Panc1 (cell line): ENCODE measurements at regions not wholly inside any gene's neighbourhood (a gene's known extent, or its start where the extent isn't known, plus 50 kb on each side); places are given as distances from the start of the nearest gene placed in this dataset.

Experiments
- ATAC-seq: fragments of 200-7000 bp; cut with Tn5 transposase; 2 replicates; pipeline ENCODE4 v1.9.1; 2020; ENCODE audit warnings: mild to moderate bottlenecking, moderate library complexity
- BruUV-seq: library from RNA; stranded (reverse); fragments of 400-500 nt; replicated peaks from 2 replicates; lab custom pipeline; 2021; lab: Mats Ljungman, UMichigan
- CTCF ChIA-PET: fragments of 300-600 bp; sonication (Branson Sonifier 250); formaldehyde crosslinking; loops from one replicate; lab custom pipeline; 2022; ENCODE audit warnings: antibody characterized with exemption; lab: Charles Lee
- POLR2A ChIA-PET: fragments of 300-600 bp; sonication (Branson Sonifier 250); formaldehyde crosslinking; loops from one replicate; lab custom pipeline; 2022; ENCODE audit warnings: antibody characterized with exemption; lab: Charles Lee
- DNase-seq: peaks from one replicate; pipeline ENCODE4 v3.0.0-alpha.2; 2010; ENCODE audit warnings: low read depth, low spot score
- H3K27ac ChIP-seq: 2 replicates; pipeline ENCODE4 v1.5.1; 2011; ENCODE audit warnings: mild to moderate bottlenecking, low read length, inconsistent platforms
- H3K27me3 ChIP-seq: fragments of 200-500 bp; sonication (Bioruptor generic); 2 replicates; pipeline ENCODE4 v1.6.0; 2014; ENCODE audit warnings: low read length, inconsistent platforms; ENCODE audit not compliant: control insufficient read depth, insufficient read depth
- H3K36me3 ChIP-seq: fragments of 200-500 bp; sonication (Bioruptor generic); 2 replicates; pipeline ENCODE4 v1.5.1; 2014; ENCODE audit warnings: inconsistent platforms, mild to moderate bottlenecking, low read length, moderate library complexity; ENCODE audit not compliant: control insufficient read depth, insufficient read depth
- H3K4me1 ChIP-seq: 2 replicates; pipeline ENCODE4 v1.5.1; 2011; ENCODE audit warnings: inconsistent platforms, mild to moderate bottlenecking, low read length, moderate library complexity; ENCODE audit not compliant: control insufficient read depth, insufficient read depth
- H3K4me3 ChIP-seq, 2 experiments: 2 replicates each; pipeline ENCODE4 v1.5.1; 2011 to 2012; ENCODE audit warnings: low read depth in 2 of 2, low read length in 2 of 2, mild to moderate bottlenecking in 2 of 2, inconsistent platforms in 1 of 2, moderate library complexity in 1 of 2
- H3K9me3 ChIP-seq: fragments of 200-500 bp; sonication (Bioruptor generic); 2 replicates; pipeline ENCODE4 v1.5.1; 2014; ENCODE audit warnings: low read depth, mild to moderate bottlenecking, inconsistent platforms, low read length, moderate library complexity; ENCODE audit not compliant: control insufficient read depth, insufficient read depth
- CTCF ChIP-seq: fragments of 450-650 bp; IDR thresholded peaks from 2 replicates; pipeline ENCODE4 v1.5.1; 2017; ENCODE audit warnings: mild to moderate bottlenecking
- POLR2AphosphoS5 ChIP-seq: IDR thresholded peaks from 2 replicates; pipeline ENCODE4 v1.6.1; 2012; ENCODE audit warnings: mild to moderate bottlenecking, low read depth, low read length, moderate library complexity
- SIN3A ChIP-seq: IDR thresholded peaks from 2 replicates; pipeline ENCODE4 v1.6.1; 2012; ENCODE audit warnings: low read depth, mild to moderate bottlenecking, low read length, moderate library complexity, borderline replicate concordance; ENCODE audit not compliant: insufficient read depth
- TCF7L2 ChIP-seq: IDR thresholded peaks from 2 replicates; pipeline ENCODE4 v1.6.1; 2011; ENCODE audit warnings: mild to moderate bottlenecking, low read depth, low read length, inconsistent platforms
- in situ Hi-C: cut with HindIII; loops from 2 replicates; pipeline ENCODE4 v1.10.0; 2016; ENCODE audit warnings: low sequenced_read_pairs, low pct_unique_long_range_greater_than_20kb
- intact Hi-C: fragments of 100-400 bp; cut with micrococcal nuclease; formaldehyde crosslinking; loops from one replicate; pipeline ENCODE4 v1.10.0; 2022; ENCODE audit not compliant: unreplicated experiment
- TF ChIP-seq, protein P1 (sequence below), 2 experiments: IDR thresholded peaks; 2 replicates each; pipeline ENCODE4 v1.6.1; 2011 to 2012; ENCODE audit warnings: low read depth in 2 of 2, control low read depth in 1 of 2, low read length in 1 of 2, mild to moderate bottlenecking in 1 of 2, moderate library complexity in 1 of 2; ENCODE audit not compliant: insufficient read depth in 1 of 2

GRCh38 chr3:159029306-159030026 is 227.6 kb downstream of the MFSD1 start:
- Histone ChIP-seq H3K27ac (no peak overlapping the region), H3K4me3 (no peak overlapping the region), H3K36me3 (no peaks in the 10 kb centered on the region), H3K27me3 (no peaks in the 10 kb centered on the region), H3K4me1 (no peaks in the 10 kb centered on the region), H3K9me3 (no peaks in the 10 kb centered on the region)
- in situ Hi-C loops, result no loop called here
- POLR2A ChIA-PET, result no interaction called here
- CTCF ChIA-PET, result no interaction called here
- no peak for TF ChIP-seq CTCF
- DNase-seq (no peak), ATAC-seq (no peak)
- no TSS peak for BruUV-seq
- intact Hi-C loops, result no loop called here

DNA sequence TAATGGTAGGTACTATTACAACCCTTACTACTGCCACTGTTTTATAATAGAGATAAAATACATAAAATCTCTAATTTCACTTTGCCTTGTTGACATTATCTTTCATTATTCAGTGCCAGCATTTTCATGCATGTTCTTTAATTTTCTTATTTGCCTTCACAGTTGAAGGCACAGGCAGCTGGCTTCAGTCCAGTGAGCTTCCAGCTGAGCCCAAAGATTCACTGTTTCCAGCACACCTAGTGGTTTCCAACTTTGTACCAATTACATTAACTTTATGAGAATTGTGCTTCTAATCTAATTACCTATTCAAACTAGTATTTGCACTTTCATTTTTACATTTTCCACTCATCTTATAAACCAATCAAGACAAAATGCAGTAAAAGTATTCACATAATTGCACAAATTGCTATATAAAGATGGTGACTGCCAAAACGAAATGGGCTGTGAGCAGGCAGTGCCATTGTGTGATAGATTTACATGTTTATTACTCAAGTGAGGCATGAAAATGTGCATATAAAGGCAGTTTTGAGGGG is 228.3 kb downstream of the MFSD1 start:
- ChIA-PET POLR2A (no interaction called here), CTCF (no interaction called here)
- no peak overlapping the region for H3K27ac ChIP-seq
- no peak overlapping the region for H3K4me3 ChIP-seq
- no peaks in the 10 kb centered on the region for H3K27me3 ChIP-seq
- no peaks in the 10 kb centered on the region for H3K36me3 ChIP-seq
- H3K4me1 ChIP-seq, result no peaks in the 10 kb centered on the region
- TF ChIP-seq TCF7L2, result no peak
- no peak for TF ChIP-seq CTCF
- no peak for TF ChIP-seq POLR2AphosphoS5
- TF ChIP-seq, protein P1, sequence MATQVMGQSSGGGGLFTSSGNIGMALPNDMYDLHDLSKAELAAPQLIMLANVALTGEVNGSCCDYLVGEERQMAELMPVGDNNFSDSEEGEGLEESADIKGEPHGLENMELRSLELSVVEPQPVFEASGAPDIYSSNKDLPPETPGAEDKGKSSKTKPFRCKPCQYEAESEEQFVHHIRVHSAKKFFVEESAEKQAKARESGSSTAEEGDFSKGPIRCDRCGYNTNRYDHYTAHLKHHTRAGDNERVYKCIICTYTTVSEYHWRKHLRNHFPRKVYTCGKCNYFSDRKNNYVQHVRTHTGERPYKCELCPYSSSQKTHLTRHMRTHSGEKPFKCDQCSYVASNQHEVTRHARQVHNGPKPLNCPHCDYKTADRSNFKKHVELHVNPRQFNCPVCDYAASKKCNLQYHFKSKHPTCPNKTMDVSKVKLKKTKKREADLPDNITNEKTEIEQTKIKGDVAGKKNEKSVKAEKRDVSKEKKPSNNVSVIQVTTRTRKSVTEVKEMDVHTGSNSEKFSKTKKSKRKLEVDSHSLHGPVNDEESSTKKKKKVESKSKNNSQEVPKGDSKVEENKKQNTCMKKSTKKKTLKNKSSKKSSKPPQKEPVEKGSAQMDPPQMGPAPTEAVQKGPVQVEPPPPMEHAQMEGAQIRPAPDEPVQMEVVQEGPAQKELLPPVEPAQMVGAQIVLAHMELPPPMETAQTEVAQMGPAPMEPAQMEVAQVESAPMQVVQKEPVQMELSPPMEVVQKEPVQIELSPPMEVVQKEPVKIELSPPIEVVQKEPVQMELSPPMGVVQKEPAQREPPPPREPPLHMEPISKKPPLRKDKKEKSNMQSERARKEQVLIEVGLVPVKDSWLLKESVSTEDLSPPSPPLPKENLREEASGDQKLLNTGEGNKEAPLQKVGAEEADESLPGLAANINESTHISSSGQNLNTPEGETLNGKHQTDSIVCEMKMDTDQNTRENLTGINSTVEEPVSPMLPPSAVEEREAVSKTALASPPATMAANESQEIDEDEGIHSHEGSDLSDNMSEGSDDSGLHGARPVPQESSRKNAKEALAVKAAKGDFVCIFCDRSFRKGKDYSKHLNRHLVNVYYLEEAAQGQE (IDR thresholded peaks at IDR 0.05; ENCODE audit: insufficient read depth in 1 of 2, low read depth in 2 of 2, low read length in 1 of 2), result no peak
- TF ChIP-seq SIN3A, result no peak
- ATAC-seq (no peak), DNase-seq (no peak)
- no TSS peak for BruUV-seq
- H3K9me3 ChIP-seq, result no peaks in the 10 kb centered on the region
- in situ Hi-C loops, result no loop called here
- intact Hi-C loops, result no loop called here
